H9 (cell line): ENCODE measurements at regions not wholly inside any gene's neighbourhood (a gene's known extent, or its start where the extent isn't known, plus 50 kb on each side); places are given as distances from the start of the nearest gene placed in this dataset.

Source experiments
- DNase-seq: peaks from one replicate; pipeline ENCODE4 v3.0.0-alpha.2; 2017
- H2AFZ ChIP-seq: one replicate; pipeline ENCODE4 v1.6.1; 2013; ENCODE audit warnings: mild to moderate bottlenecking, low read length, control low read depth, moderate library complexity
- H2AK5ac ChIP-seq: 2 replicates; pipeline ENCODE4 v1.6.1; 2013; ENCODE audit warnings: low read length, control low read depth, mixed read lengths; ENCODE audit not compliant: insufficient read length
- H2BK120ac ChIP-seq: one replicate; pipeline ENCODE4 v1.6.1; 2013; ENCODE audit warnings: low read depth, mild to moderate bottlenecking, low read length, control low read depth, inconsistent platforms; ENCODE audit not compliant: poor library complexity, severe bottlenecking
- H2BK12ac ChIP-seq: 2 replicates; pipeline ENCODE4 v1.6.1; 2013; ENCODE audit warnings: low read length, control low read depth, mixed read lengths, low read depth; ENCODE audit not compliant: insufficient read length
- H2BK15ac ChIP-seq: 2 replicates; pipeline ENCODE4 v1.6.1; 2013; ENCODE audit warnings: low read depth, low read length, control low read depth
- H2BK20ac ChIP-seq: one replicate; pipeline ENCODE4 v1.6.1; 2013; ENCODE audit warnings: low read depth, mild to moderate bottlenecking, low read length, control low read depth, inconsistent platforms; ENCODE audit not compliant: poor library complexity, severe bottlenecking
- H2BK5ac ChIP-seq: 2 replicates; pipeline ENCODE4 v1.6.1; 2013; ENCODE audit warnings: low read length, control low read depth, mixed read lengths; ENCODE audit not compliant: insufficient read length
- H3K14ac ChIP-seq: 2 replicates; pipeline ENCODE4 v1.6.1; 2013; ENCODE audit warnings: low read length, control low read depth; ENCODE audit not compliant: insufficient read depth
- H3K18ac ChIP-seq: 2 replicates; pipeline ENCODE4 v1.6.1; 2013; ENCODE audit warnings: low read depth, mild to moderate bottlenecking, mixed read lengths, low read length, control low read depth; ENCODE audit not compliant: insufficient read length
- H3K23ac ChIP-seq: 2 replicates; pipeline ENCODE4 v1.6.1; 2013; ENCODE audit warnings: low read length, control low read depth, mixed read lengths, low read depth; ENCODE audit not compliant: insufficient read length
- H3K23me2 ChIP-seq: 2 replicates; pipeline ENCODE4 v1.6.1; 2013; ENCODE audit warnings: low read depth, mild to moderate bottlenecking, mixed read lengths, low read length, control low read depth; ENCODE audit not compliant: insufficient read length, poor library complexity, severe bottlenecking
- H3K27ac ChIP-seq: 2 replicates; pipeline ENCODE4 v1.5.1; 2013; ENCODE audit warnings: low read length, control low read depth, mixed read lengths, low read depth; ENCODE audit not compliant: insufficient read length
- H3K27me3 ChIP-seq: 2 replicates; pipeline ENCODE4 v1.6.1; 2013; ENCODE audit warnings: low read length, control low read depth, inconsistent platforms; ENCODE audit not compliant: insufficient read depth
- H3K4ac ChIP-seq: 2 replicates; pipeline ENCODE4 v1.6.1; 2013; ENCODE audit warnings: low read depth, mild to moderate bottlenecking, control low read depth, inconsistent platforms, low read length, moderate library complexity
- H3K4me1 ChIP-seq: 2 replicates; pipeline ENCODE4 v1.6.1; 2013; ENCODE audit warnings: low read length, control low read depth, inconsistent platforms; ENCODE audit not compliant: insufficient read depth
- H3K4me2 ChIP-seq: 2 replicates; pipeline ENCODE4 v1.6.1; 2013; ENCODE audit warnings: low read length, control low read depth, mixed read lengths; ENCODE audit not compliant: insufficient read length, insufficient read depth
- H3K56ac ChIP-seq: 2 replicates; pipeline ENCODE4 v1.6.1; 2013; ENCODE audit warnings: low read depth, mild to moderate bottlenecking, mixed read lengths, low read length, control low read depth; ENCODE audit not compliant: insufficient read length
- H3K79me1 ChIP-seq: 2 replicates; pipeline ENCODE4 v1.6.1; 2013; ENCODE audit warnings: low read depth, mild to moderate bottlenecking, moderate library complexity, low read length, control low read depth, inconsistent platforms; ENCODE audit not compliant: insufficient read depth, poor library complexity, severe bottlenecking
- H3K79me2 ChIP-seq: 2 replicates; pipeline ENCODE4 v1.6.1; 2013; ENCODE audit warnings: low read length, control low read depth, inconsistent platforms; ENCODE audit not compliant: insufficient read depth
- H3K9ac ChIP-seq: 2 replicates; pipeline ENCODE4 v1.6.1; 2013; ENCODE audit warnings: low read length, control low read depth, mixed read lengths; ENCODE audit not compliant: insufficient read length; ENCODE audit errors: extremely low read depth
- H3K9me3 ChIP-seq: one replicate; pipeline ENCODE4 v1.6.1; 2013; ENCODE audit warnings: low read depth, low read length, inconsistent platforms; ENCODE audit not compliant: control insufficient read depth
- H3T11ph ChIP-seq: one replicate; pipeline ENCODE4 v1.6.1; 2013; ENCODE audit warnings: mild to moderate bottlenecking, low read length, control low read depth, inconsistent platforms
- H4K20me1 ChIP-seq: one replicate; pipeline ENCODE4 v1.6.1; 2013; ENCODE audit not compliant: control insufficient read depth, insufficient read length, insufficient read depth
- H4K5ac ChIP-seq: 2 replicates; pipeline ENCODE4 v1.6.1; 2013; ENCODE audit warnings: low read depth, mild to moderate bottlenecking, mixed read lengths, low read length, control low read depth; ENCODE audit not compliant: insufficient read length
- H4K8ac ChIP-seq: replicated peaks from 2 replicates; pipeline ENCODE4 v1.6.1; 2013; ENCODE audit warnings: low read length, control low read depth, mixed read lengths, low read depth; ENCODE audit not compliant: insufficient read length
- H4K91ac ChIP-seq: 2 replicates; pipeline ENCODE4 v1.6.1; 2013; ENCODE audit warnings: low read depth, mild to moderate bottlenecking, moderate library complexity, mixed read lengths, low read length, control low read depth; ENCODE audit not compliant: insufficient read length
- H3K27ac Mint-ChIP-seq, 3 experiments: 2 replicates in 2 of 3; 3 replicates in 1 of 3; pipeline ENCODE4 v1.8.0; 2020 to 2021; ENCODE audit warnings: mixed read lengths in 3 of 3, mild to moderate bottlenecking in 1 of 3, moderate library complexity in 1 of 3
- H3K27me3 Mint-ChIP-seq: 2 replicates; pipeline ENCODE4 v1.8.0; 2021; ENCODE audit warnings: low read depth, mild to moderate bottlenecking, moderate library complexity, mixed read lengths
- H3K36me3 Mint-ChIP-seq, 3 experiments: 2 replicates in 2 of 3; 3 replicates in 1 of 3; pipeline ENCODE4 v1.8.0; 2020 to 2021; ENCODE audit warnings: low read depth in 3 of 3, mixed read lengths in 3 of 3; ENCODE audit not compliant: insufficient read depth in 1 of 3
- H3K4me1 Mint-ChIP-seq, 2 experiments: 2 replicates each; pipeline ENCODE4 v1.8.0; 2020; ENCODE audit warnings: mixed read lengths in 2 of 2
- H3K4me3 Mint-ChIP-seq, 2 experiments: 2 replicates in 1 of 2; 3 replicates in 1 of 2; pipeline ENCODE4 v1.8.0; 2020 to 2021; ENCODE audit warnings: mild to moderate bottlenecking in 2 of 2, mixed read lengths in 2 of 2, moderate library complexity in 1 of 2
- H3K9me3 Mint-ChIP-seq, 2 experiments: 2 replicates in 1 of 2; 3 replicates in 1 of 2; pipeline ENCODE4 v1.8.0; 2020; ENCODE audit warnings: mild to moderate bottlenecking in 2 of 2, mixed read lengths in 2 of 2, moderate library complexity in 1 of 2
- CTCF ChIP-seq: fragments of 200-600 bp; sonication (generic); conservative IDR thresholded peaks from 3 replicates; pipeline ENCODE4 v1.8.0; 2021; ENCODE audit warnings: antibody characterized with exemption, mild to moderate bottlenecking
- WGBS: extraction: QIAGEN DNeasy Blood & Tissue Kit; methylation state at CpG from one replicate; pipeline ENCODE4 v1.1.7; 2013; ENCODE audit warnings: missing lambda C conversion rate, low lambda C conversion rate, mixed read lengths; ENCODE audit not compliant: insufficient read length; ENCODE audit errors: extremely low coverage; 5-methylcytosine and 5-hydroxymethylcytosine counted together

- no peak for TF ChIP-seq CTCF
These were observed 453.9 kb upstream of the DDX18 start for GRCh38 chr2:117360586-117360985.

More at GRCh38 chr2:117360586-117360985, 453.9 kb upstream of the DDX18 start:
- Mint-ChIP-seq H3K4me1 (no peaks in the 10 kb centered on the region), H3K4me3 (no peak overlapping the region), H3K27ac (no peak overlapping the region), H3K27me3 (no peaks in the 10 kb centered on the region), H3K9me3 (peaks cover 3 to 9% of the 10 kb centered on the region in 2 experiments), H3K36me3 (peaks cover 1 to 5% (median 5%) of the 10 kb centered on the region in 3 experiments; a peak in 6 of 7 replicates)
- Histone ChIP-seq H3K14ac (no peak overlapping the region), H3K9ac (no peak overlapping the region), H3K27ac (no peak overlapping the region), H2BK20ac (no peak overlapping the region), H4K91ac (no peak overlapping the region), H4K8ac (no peak overlapping the region), H3K4me1 (no peaks in the 10 kb centered on the region), H3K23ac (no peak overlapping the region), H3K79me1 (no peaks in the 10 kb centered on the region), H2BK15ac (no peak overlapping the region), H3K18ac (no peak overlapping the region), H3T11ph (no peak overlapping the region), H2BK120ac (no peak overlapping the region), H4K20me1 (no peaks in the 10 kb centered on the region), H3K4ac (no peak overlapping the region), H2BK5ac (no peak overlapping the region), H3K27me3 (no peaks in the 10 kb centered on the region), H3K56ac (no peak overlapping the region), H3K4me2 (no peak overlapping the region), H2AFZ (no peak overlapping the region), H2BK12ac (no peak overlapping the region), H3K23me2 (no peaks in the 10 kb centered on the region), H3K9me3 (no peaks in the 10 kb centered on the region), H2AK5ac (no peak overlapping the region), H4K5ac (no peak overlapping the region), H3K79me2 (no peaks in the 10 kb centered on the region)
- WGBS: no CpG with 5 or more reads among the region's 2 CpGs
- no peak for DNase-seq
